ENCODE measurements at regions not wholly inside any gene's neighbourhood (a gene's known extent, or its start where the extent isn't known, plus 50 kb on each side); places are given as distances from the start of the nearest gene placed in this dataset.
"Not testable (repeated sequence)": the region's sequence is repeated elsewhere in the genome, so short reads cannot be mapped to it uniquely, and the experiment has no call there.

- no peak for DNase-seq
These were observed 407.3 kb upstream of the CBLB start for GRCh38 chr3:106276151-106276550.

GRCh38 chr3:106276755-106277612, 408.2 kb upstream of the CBLB start:
- DNase-seq = no peak

- DNase-seq = no peak
These were observed 408.9 kb upstream of the CBLB start for GRCh38 chr3:106277731-106278130.

- DNase-seq = no peak
These were observed 412.4 kb upstream of the CBLB start for GRCh38 chr3:106281221-106281620.

GRCh38 chr3:106282943-106283342, 414.1 kb upstream of the CBLB start:
- no peak for DNase-seq

DNA sequence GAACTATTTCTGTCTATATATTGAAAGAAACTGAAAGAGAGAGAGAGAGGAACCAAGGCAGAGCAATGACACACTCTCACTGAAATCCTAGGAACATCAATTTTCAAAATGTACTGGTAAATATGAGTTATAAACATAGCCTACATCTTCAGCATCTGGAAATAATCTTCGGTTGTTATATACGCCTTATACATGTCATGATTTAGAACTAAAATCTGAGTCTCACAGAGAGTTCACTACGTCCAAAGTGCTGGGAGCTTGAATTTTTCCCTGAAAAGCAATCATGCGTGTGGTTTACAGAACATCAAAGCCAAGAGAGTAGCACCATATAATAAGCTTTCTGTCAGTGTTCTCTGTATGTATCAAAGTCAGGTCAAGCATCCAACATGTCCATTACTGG, 420.0 kb upstream of the CBLB start:
- no peak for DNase-seq

DNA sequence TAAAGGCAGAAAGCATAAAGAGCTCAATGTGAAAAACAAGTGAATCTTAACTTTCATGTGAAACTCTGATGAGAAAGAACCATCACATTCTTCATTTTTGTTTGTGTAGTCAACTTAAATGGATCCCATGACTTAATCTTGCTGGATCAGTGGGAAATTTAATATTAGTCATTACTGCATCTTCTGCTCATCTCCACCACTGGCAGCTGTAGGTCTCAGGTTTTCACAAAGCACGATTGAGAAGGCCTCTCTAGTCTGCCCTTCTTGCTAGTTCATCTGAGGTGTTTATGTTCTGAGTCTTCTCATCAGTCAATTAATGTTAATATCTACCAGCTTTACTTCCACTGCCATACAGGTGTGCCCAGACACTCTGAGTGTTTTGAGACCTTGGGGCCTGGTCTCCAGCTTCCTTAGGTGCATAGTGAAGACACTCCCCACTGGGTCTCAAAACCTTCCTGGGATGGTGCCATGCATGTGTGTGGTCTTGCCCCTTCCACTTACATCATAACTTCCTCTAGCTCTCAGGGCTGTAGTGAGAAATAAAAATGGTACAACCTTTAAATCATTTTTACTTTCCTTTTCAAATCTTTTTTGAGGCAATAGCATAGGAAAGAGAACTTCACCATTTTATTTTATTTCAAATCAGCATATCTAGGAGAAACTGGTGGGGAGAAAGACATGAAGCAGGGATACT, 421.6 kb upstream of the CBLB start:
- no peak for DNase-seq

GRCh38 chr3:106293161-106293560, 424.3 kb upstream of the CBLB start:
- no peak for DNase-seq

- DNase-seq = no peak
These were observed 425.3 kb upstream of the CBLB start for GRCh38 chr3:106294121-106294520.

DNA sequence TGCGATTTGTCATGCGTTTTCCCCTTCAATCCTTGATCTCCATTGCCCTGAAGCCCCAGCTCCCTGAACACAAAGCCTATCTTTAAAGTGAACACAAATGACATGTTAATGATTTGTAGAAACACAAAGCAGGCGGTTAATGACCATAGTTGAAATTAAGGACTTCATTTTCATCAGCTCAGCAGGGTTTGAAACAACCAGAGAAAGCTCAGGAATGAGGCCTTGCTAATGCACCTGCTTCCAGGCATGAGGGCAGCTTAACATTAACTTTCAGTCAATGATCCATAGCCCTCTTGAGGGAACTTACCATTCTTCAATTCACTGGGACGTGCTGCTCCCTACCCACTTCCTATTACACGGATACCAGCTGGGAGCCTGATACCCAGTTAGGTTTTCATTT, 427.2 kb upstream of the CBLB start:
- no peak for DNase-seq

- no peak for DNase-seq
These were observed 430.7 kb upstream of the CBLB start for GRCh38 chr3:106299300-106300098.

DNA sequence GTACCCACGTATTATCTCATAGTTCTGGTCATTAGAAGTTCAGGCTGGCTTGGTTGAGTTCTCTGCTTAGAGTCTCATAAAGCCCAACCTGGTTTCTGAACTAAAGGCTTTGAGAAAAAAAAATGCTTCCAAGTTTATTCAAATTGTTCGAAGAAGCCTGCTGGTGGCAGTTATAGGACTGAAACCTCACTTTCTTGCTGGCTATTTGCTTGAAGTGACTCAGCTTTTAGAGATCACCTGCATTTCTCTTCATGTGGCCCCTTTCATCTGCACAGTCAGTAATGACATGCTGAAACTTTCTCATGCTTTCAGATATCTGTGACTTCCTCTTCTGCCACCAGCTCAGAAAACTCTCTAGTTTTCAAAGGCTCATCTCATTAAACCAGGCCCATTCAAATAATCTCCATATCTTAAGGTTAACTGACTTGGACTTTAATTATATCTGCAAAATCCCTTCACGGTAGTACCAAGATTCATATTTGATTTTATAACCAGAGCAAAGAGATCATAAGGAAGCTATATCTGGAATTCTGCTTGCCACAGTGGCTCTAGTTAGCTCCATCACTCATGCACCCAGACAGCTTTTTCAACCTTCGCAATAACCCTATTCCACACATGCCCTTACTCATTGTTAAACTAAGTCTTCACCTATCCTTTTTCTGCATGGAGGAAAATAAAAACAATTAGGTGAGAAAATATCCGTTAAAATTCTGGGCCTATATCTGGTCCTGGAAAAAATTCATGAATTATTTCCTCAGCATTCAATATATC, 433.8 kb upstream of the CBLB start:
- DNase-seq = no peak

DNA sequence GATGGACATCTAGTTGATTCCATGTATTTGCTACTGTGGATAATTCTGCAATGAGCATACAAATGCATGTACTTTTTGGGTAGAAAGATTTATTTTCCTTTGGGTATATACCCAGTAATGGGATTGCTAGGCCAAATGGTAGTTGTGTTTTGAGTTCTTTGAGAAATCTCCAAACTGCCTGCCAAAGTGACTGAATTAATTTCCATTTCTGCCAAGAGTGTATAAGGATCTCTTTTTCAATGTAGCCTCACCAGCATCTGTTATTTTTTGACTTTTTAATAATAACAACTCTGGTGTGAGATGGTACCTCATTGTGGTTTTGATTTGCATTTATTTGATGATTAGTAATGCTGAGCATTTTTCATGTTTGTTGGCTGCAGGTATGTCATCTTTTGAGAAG, 435.0 kb upstream of the CBLB start:
- DNase-seq = no peak

GRCh38 chr3:106305127-106305526, 436.3 kb upstream of the CBLB start:
- no peak for DNase-seq

GRCh38 chr3:106305882-106306435, 437.1 kb upstream of the CBLB start:
- no peak for DNase-seq

- no peak for DNase-seq
These were observed 440.5 kb upstream of the CBLB start for GRCh38 chr3:106309274-106309673.

DNA sequence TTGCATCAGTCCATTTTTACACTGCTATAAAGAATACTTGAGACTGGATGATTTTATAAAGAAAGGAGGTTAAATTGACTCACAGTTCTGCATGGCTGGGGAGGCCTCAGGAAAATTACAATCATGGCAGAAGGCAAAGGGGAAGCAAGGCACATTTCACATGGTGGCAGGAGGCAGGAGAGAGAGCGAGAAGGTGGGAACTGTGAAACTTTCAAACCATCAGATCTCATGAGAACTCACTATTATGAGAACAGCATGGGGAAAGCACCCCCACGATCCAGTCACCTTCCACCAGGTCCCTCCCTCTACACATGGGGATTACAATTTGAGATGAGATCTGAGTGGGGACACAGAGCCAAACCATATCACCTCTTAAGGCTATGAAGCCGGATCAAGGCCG, 441.0 kb upstream of the CBLB start:
- DNase-seq = not testable (repeated sequence)

DNA sequence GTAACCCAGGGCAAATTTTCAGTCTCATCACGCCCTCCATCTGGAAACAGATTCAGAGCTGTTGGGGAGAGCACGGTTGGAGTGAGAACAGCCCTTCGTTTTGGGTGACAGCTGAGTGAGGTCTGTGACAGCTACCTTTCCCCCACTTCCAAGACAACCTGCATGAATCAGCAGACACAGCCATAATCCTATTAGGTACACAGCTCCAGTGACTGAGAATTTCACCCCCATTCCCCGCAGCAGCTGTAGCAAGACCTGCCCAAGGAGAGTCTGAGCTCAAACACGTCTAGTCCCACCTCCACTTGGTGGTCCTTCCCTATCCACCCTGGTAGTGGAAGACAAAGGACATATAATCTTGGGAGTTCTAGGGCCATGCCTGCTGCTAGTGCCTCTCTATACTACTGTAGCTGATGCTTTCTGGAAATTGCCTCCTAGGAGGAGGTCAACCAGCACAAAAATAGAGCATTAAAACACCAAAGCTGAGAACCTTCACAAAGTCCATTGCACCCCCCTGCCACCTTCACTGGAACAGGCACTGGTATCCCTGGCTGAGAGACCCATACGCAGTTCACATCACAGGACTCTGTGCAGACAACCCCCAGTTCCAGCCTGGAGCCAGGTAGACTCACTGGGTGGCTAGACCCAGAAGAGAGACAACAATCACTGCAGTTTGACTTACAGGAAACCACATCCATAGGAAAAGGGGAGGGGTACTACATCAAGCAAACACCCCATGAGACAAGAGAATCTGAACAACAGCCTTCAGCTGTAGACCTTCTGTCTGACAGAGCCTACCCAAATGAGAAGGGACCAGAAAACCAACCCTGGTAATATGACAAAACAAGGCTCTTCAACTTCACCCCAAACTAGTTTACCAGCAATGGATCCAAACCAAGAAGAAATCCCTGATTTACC, 448.6 kb upstream of the CBLB start:
- no peak for DNase-seq

DNA sequence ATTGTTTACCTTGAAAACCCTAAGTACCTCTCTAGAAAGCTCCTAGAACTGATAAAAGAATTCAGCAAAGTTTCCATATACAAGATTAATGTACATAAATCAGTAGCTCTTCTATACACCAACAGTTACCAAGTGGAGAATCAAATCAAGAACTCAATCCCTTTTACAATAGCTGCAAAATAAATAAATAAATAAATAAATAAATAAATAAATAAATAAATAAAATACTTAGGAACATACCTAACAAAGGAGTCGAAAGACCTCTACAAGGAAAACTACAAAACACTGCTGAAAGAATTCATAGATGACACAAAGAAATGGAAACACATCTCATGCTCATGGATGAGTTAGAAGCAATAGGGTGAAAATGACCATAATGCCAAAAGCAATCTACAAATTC, 452.6 kb upstream of the CBLB start:
- DNase-seq = not testable (repeated sequence)

DNA sequence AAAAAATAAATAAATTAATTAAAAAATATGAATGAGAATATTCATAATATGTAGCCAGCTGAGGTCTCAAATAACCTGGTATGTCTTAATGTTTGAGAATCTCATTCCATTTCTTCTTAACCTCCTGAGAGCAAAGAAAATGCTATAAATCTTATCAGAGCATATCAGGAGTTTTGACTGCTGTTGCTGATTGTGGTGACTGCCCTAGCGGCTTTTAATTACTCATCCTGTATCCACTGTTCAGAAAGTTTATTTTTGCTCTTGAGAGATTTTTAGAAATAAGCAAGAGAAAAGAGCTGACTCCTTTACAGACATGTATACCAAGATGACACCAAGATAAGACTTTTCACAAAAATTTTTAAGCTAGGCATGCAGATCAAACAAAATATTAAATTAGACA, 454.8 kb upstream of the CBLB start:
- DNase-seq = no peak

DNA sequence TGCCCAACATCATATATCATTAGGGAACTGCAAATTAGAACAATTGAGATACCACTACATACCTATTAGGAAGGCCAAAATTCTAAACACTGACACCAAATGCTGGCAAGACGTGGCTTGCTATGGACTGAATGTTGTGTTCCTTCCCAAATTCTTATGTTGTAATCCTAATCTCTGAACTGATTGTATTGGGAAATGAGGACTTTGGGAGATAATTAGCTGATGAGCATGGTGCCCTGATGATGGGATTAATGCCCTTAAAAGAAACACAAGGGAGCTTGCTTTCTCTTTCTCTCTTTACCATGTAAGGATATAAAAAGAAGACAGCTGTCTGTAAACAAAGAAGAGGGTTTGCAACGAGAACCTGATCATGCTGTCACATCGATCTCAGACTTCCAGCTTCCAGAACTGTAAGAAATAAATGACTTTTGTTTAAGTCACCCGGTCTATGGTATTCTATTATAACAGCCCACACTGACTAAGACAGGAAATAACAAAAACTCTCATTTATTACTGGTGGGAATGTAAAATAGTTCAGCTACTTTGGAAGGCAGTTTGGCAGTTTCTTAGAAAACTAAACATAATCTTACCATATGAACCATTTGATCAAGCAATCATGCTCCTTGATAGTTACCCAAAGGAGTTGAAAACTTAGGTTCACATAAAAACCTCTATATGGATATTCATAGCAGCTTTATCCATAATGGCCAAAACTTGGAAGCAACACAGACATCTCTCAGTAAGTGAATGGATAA, 458.3 kb upstream of the CBLB start:
- no peak for DNase-seq
